SK-N-SH (cell line): ENCODE measurements at regions not wholly inside any gene's neighbourhood (a gene's known extent, or its start where the extent isn't known, plus 50 kb on each side); places are given as distances from the start of the nearest gene placed in this dataset.

ENCODE experiments used
- CTCF ChIA-PET: fragments of 300-600, 350-600 bp; formaldehyde crosslinking; extraction: SDS; loops from one replicate; lab custom pipeline; 2021; lab: Yijun Ruan, JAX
- POLR2A ChIA-PET: fragments of 350-600 bp; sonication (Branson Sonifier 250); formaldehyde crosslinking; extraction: SDS; loops from one replicate; lab custom pipeline; 2020; ENCODE audit warnings: antibody characterized with exemption, inconsistent platforms; lab: Yijun Ruan, JAX
- DNase-seq: peaks from one replicate; pipeline ENCODE4 v3.0.0; 2012
- H2AFZ ChIP-seq: fragments of 200-600 bp; sonication (generic); 2 replicates; pipeline ENCODE4 v1.8.1; 2016; ENCODE audit warnings: antibody characterized with exemption, mild to moderate bottlenecking, low read depth
- H3F3A ChIP-seq: fragments of 200-600 bp; sonication (generic); replicated peaks from 2 replicates; pipeline ENCODE3; 2016; ENCODE audit warnings: antibody characterized with exemption, mild to moderate bottlenecking; ENCODE audit not compliant: insufficient read depth
- H3K27ac ChIP-seq, 2 experiments: fragments of 200-500 bp in 1 of 2; fragments of 200-600 bp in 1 of 2; sonication (Bioruptor generic) in 1 of 2; sonication (generic), shearing (Covaris generic) in 1 of 2; 2 replicates each; pipeline versions ENCODE4 v1.5.1 to v1.6.1; 2014 to 2016; ENCODE audit warnings: low read depth in 2 of 2, inconsistent platforms in 1 of 2, low read length in 1 of 2, mild to moderate bottlenecking in 1 of 2, mixed read lengths in 1 of 2
- H3K27me3 ChIP-seq: fragments of 200-600 bp; sonication (generic), shearing (Covaris generic); 2 replicates; pipeline ENCODE4 v1.6.1; 2016; ENCODE audit warnings: mixed run types; ENCODE audit not compliant: insufficient read depth
- H3K36me3 ChIP-seq, 2 experiments: fragments of 200-500 bp in 1 of 2; fragments of 200-600 bp in 1 of 2; sonication (Bioruptor generic) in 1 of 2; sonication (generic) in 1 of 2; replicated peaks in 1 of 2; 2 replicates each; pipeline versions ENCODE3 to v1.5.1; 2014 to 2016; ENCODE audit warnings: low read length in 1 of 2, mild to moderate bottlenecking in 1 of 2; ENCODE audit not compliant: insufficient read depth in 2 of 2, control insufficient read depth in 1 of 2
- H3K4me1 ChIP-seq, 2 experiments: fragments of 200-500 bp in 1 of 2; fragments of 200-600 bp in 1 of 2; sonication (Bioruptor generic) in 1 of 2; sonication (generic), shearing (Covaris generic) in 1 of 2; 2 replicates each; pipeline versions ENCODE4 v1.5.1 to v1.6.1; 2014 to 2016; ENCODE audit warnings: low read depth in 1 of 2, low read length in 1 of 2, mixed run types in 1 of 2; ENCODE audit not compliant: insufficient read depth in 2 of 2, control insufficient read depth in 1 of 2
- H3K4me2 ChIP-seq: fragments of 200-600 bp; sonication (generic), shearing (Covaris generic); 2 replicates; pipeline ENCODE4 v1.6.1; 2017; ENCODE audit warnings: mixed run types
- H3K4me3 ChIP-seq, 2 experiments: fragments of 200-500 bp in 1 of 2; fragments of 200-600 bp in 1 of 2; sonication (Bioruptor generic) in 1 of 2; sonication (generic), shearing (Covaris generic) in 1 of 2; 2 replicates each; pipeline versions ENCODE4 v1.5.1 to v1.8.1; 2014 to 2016; ENCODE audit warnings: low read depth in 2 of 2, inconsistent platforms in 1 of 2, low read length in 1 of 2, mild to moderate bottlenecking in 1 of 2, mixed read lengths in 1 of 2, moderate library complexity in 1 of 2
- H3K79me2 ChIP-seq: fragments of 200-600 bp; sonication (generic); 2 replicates; pipeline ENCODE4 v1.8.1; 2017; ENCODE audit warnings: mild to moderate bottlenecking; ENCODE audit not compliant: insufficient read depth
- H3K9ac ChIP-seq: fragments of 200-600 bp; sonication (generic); 2 replicates; pipeline ENCODE4 v1.6.1; 2017; ENCODE audit warnings: mixed run types
- H3K9me2 ChIP-seq: fragments of 200-600 bp; sonication (generic); 2 replicates; pipeline ENCODE4 v1.6.1; 2017; ENCODE audit warnings: mixed run types
- H3K9me3 ChIP-seq: fragments of 200-600 bp; sonication (generic); 2 replicates; pipeline ENCODE4 v1.6.1; 2017; ENCODE audit warnings: mixed run types, mild to moderate bottlenecking, moderate library complexity
- H4K20me1 ChIP-seq: fragments of 200-600 bp; sonication (generic); 2 replicates; pipeline ENCODE4 v1.6.1; 2017; ENCODE audit warnings: mild to moderate bottlenecking, mixed run types; ENCODE audit not compliant: insufficient read depth
- ELF1 ChIP-seq: IDR thresholded peaks from 2 replicates; pipeline ENCODE4 v1.4.0; 2012
- EP300 ChIP-seq, 2 experiments: IDR thresholded peaks; 2 replicates each; pipeline versions ENCODE4 v1.4.0 to v1.6.1; 2012; ENCODE audit warnings: borderline replicate concordance in 1 of 2, low read depth in 1 of 2, low read length in 1 of 2
- EZH2phosphoT487 ChIP-seq: fragments of 200-600 bp; sonication (generic); IDR thresholded peaks from 2 replicates; pipeline ENCODE4 v1.6.1; 2017; ENCODE audit warnings: low read depth, mixed run types, mild to moderate bottlenecking, antibody characterized with exemption, moderate library complexity, borderline replicate concordance
- FOXJ3 ChIP-seq: sonication (generic); formaldehyde crosslinking; IDR thresholded peaks from 2 replicates; pipeline ENCODE4 v1.5.1; 2020; ENCODE audit warnings: mild to moderate bottlenecking, missing genetic modification reagents
- GABPA ChIP-seq: IDR thresholded peaks from 2 replicates; pipeline ENCODE4 v1.4.0; 2012; ENCODE audit warnings: low read depth, mild to moderate bottlenecking
- GATA2 ChIP-seq: sonication (generic); formaldehyde crosslinking; IDR thresholded peaks from 2 replicates; pipeline ENCODE4 v1.5.0; 2020; ENCODE audit warnings: mild to moderate bottlenecking, missing genetic modification reagents
- MAX ChIP-seq: IDR thresholded peaks from 2 replicates; pipeline ENCODE4 v1.4.0; 2012; ENCODE audit warnings: low read depth
- MXI1 ChIP-seq: IDR thresholded peaks from 2 replicates; pipeline ENCODE4 v1.6.1; 2012; ENCODE audit warnings: mild to moderate bottlenecking, low read depth, low read length, improper control_type of control experiment
- NFIC ChIP-seq: IDR thresholded peaks from 2 replicates; pipeline ENCODE4 v1.4.0; 2012; ENCODE audit warnings: borderline replicate concordance
- PBX3 ChIP-seq: IDR thresholded peaks from 2 replicates; pipeline ENCODE4; 2012
- RCOR1 ChIP-seq: fragments of 150-350 bp; IDR thresholded peaks from 2 replicates; pipeline ENCODE4 v1.6.1; 2017; ENCODE audit warnings: antibody characterized with exemption, low read length
- REST ChIP-seq: IDR thresholded peaks from 2 replicates; pipeline ENCODE4 v1.6.1; 2012; ENCODE audit warnings: mild to moderate bottlenecking, low read depth, low read length, moderate library complexity
- RFX5 ChIP-seq: IDR thresholded peaks from 2 replicates; pipeline ENCODE4 v1.6.1; 2012; ENCODE audit warnings: mild to moderate bottlenecking, improper control_type of control experiment, low read length
- SIN3A ChIP-seq: IDR thresholded peaks from 2 replicates; pipeline ENCODE4 v1.6.1; 2012; ENCODE audit warnings: low read depth, mild to moderate bottlenecking, low read length, moderate library complexity, borderline replicate concordance
- SMC3 ChIP-seq: IDR thresholded peaks from 2 replicates; pipeline ENCODE4 v1.6.1; 2012; ENCODE audit warnings: low read depth, low read length, improper control_type of control experiment
- TAF1 ChIP-seq: IDR thresholded peaks from 2 replicates; pipeline ENCODE4 v1.6.1; 2012; ENCODE audit warnings: low read depth, mild to moderate bottlenecking, low read length, moderate library complexity, borderline replicate concordance
- USF2 ChIP-seq: fragments of 150-350 bp; IDR thresholded peaks from 2 replicates; pipeline ENCODE4 v1.6.1; 2017; ENCODE audit warnings: antibody characterized with exemption, low read length, low read depth, borderline replicate concordance
- ZBTB33 ChIP-seq: IDR thresholded peaks from 2 replicates; pipeline ENCODE4 v1.4.0; 2012; ENCODE audit warnings: low read depth, borderline replicate concordance
- WGBS: methylation state at CpG from one replicate; pipeline ENCODE4 v1.1.6; 2017; ENCODE audit warnings: low lambda C conversion rate; 5-methylcytosine and 5-hydroxymethylcytosine counted together

GRCh38 chr16:65394281-65394680 is 272.4 kb upstream of the CDH11 start:
- ChIA-PET POLR2A (no interaction called here), CTCF (no interaction called here)
- Histone ChIP-seq H3K9me2 (no peaks in the 10 kb centered on the region), H3K4me3 (no peak overlapping the region), H3K4me1 (no peaks in the 10 kb centered on the region), H3F3A (no peaks in the 10 kb centered on the region), H3K9me3 (no peaks in the 10 kb centered on the region), H3K4me2 (no peak overlapping the region), H4K20me1 (no peaks in the 10 kb centered on the region), H2AFZ (no peak overlapping the region), H3K9ac (no peak overlapping the region), H3K27me3 (no peaks in the 10 kb centered on the region), H3K36me3 (no peaks in the 10 kb centered on the region), H3K27ac (no peak overlapping the region), H3K79me2 (no peaks in the 10 kb centered on the region)
- DNase-seq = no peak
- TF ChIP-seq FOXJ3 (no peak), MXI1 (no peak), ELF1 (no peak), NFIC (no peak), PBX3 (no peak), EZH2phosphoT487 (no peak), ZBTB33 (no peak), GATA2 (CRISPR knock-in tag) (no peak), TAF1 (no peak), MAX (no peak), GABPA (no peak), SMC3 (no peak), EP300 (IDR thresholded peaks at IDR 0.05; ENCODE audit: borderline replicate concordance in 1 of 2, low read depth in 1 of 2, low read length in 1 of 2) (no peak)
- WGBS = 77% methylated on average over 6 of the region's 6 CpGs

GRCh38 chr16:65392806-65393565 is 271.1 kb upstream of the CDH11 start:
- Histone ChIP-seq H3K4me1 (no peaks in the 10 kb centered on the region), H3F3A (no peaks in the 10 kb centered on the region), H3K9me2 (no peaks in the 10 kb centered on the region), H3K9me3 (no peaks in the 10 kb centered on the region), H2AFZ (no peak overlapping the region), H3K27ac (no peak overlapping the region), H4K20me1 (no peaks in the 10 kb centered on the region), H3K4me3 (no peak overlapping the region), H3K9ac (no peak overlapping the region), H3K4me2 (no peak overlapping the region), H3K36me3 (no peaks in the 10 kb centered on the region), H3K27me3 (no peaks in the 10 kb centered on the region), H3K79me2 (no peaks in the 10 kb centered on the region)
- POLR2A ChIA-PET = no interaction called here
- CTCF ChIA-PET = no interaction called here
- no peak for DNase-seq
- 52% methylated on average over 9 of the region's 13 CpGs for WGBS
- TF ChIP-seq USF2 (no peak), PBX3 (no peak), GABPA (no peak), RFX5 (no peak), REST (no peak), ELF1 (no peak), TAF1 (no peak), RCOR1 (no peak), EZH2phosphoT487 (no peak), SIN3A (no peak)
